Endothelial cell of umbilical vein (primary cell): ENCODE measurements at regions not wholly inside any gene's neighbourhood (a gene's known extent, or its start where the extent isn't known, plus 50 kb on each side); places are given as distances from the start of the nearest gene placed in this dataset.

Experiments
- BruUV-seq: library from RNA; stranded (reverse); fragments of 400-500 nt; replicated peaks from 2 replicates; lab custom pipeline; 2021; lab: Mats Ljungman, UMichigan
- CTCF ChIA-PET: fragments of 300-600, 350-600 bp; sonication (Branson Sonifier 250); formaldehyde crosslinking; loops from one replicate; lab custom pipeline; 2021; ENCODE audit warnings: antibody characterized with exemption, inconsistent platforms; lab: Charles Lee
- POLR2A ChIA-PET: fragments of 300-600, 350-600 bp; sonication (Branson Sonifier 250); formaldehyde crosslinking; loops from one replicate; lab custom pipeline; 2021; ENCODE audit warnings: antibody characterized with exemption, inconsistent platforms; lab: Charles Lee
- DNase-seq: peaks from one replicate; pipeline ENCODE4 v3.0.0-alpha.2; 2011; ENCODE audit warnings: low read depth, low spot score
- FAIRE-seq: peaks from 2 replicates; lab custom pipeline; 2011; peaks lifted over from hg19 to GRCh38; lab: Jason Lieb, UNC
- H2AFZ ChIP-seq: 2 replicates; pipeline ENCODE4 v1.6.0; 2012; ENCODE audit warnings: low read depth, low read length, control low read depth, inconsistent platforms
- H3K27ac ChIP-seq: 2 replicates; pipeline ENCODE4 v1.5.1; 2011; ENCODE audit warnings: low read depth, mild to moderate bottlenecking, control low read depth, low read length, moderate library complexity; ENCODE audit not compliant: insufficient read depth
- H3K27me3 ChIP-seq, 2 experiments: 2 replicates each; pipeline versions ENCODE4 v1.6.0 to v1.6.1; 2011; ENCODE audit warnings: low read length in 2 of 2, mixed read lengths in 1 of 2; ENCODE audit not compliant: control insufficient read depth in 2 of 2, insufficient read depth in 2 of 2
- H3K36me3 ChIP-seq, 2 experiments: 2 replicates in 1 of 2; 3 replicates in 1 of 2; pipeline ENCODE4 v1.5.1; 2011; ENCODE audit warnings: low read length in 2 of 2, mild to moderate bottlenecking in 1 of 2, moderate library complexity in 1 of 2; ENCODE audit not compliant: control insufficient read depth in 2 of 2, insufficient read depth in 2 of 2; ENCODE audit errors: extremely low read depth in 1 of 2
- H3K4me1 ChIP-seq: 3 replicates; pipeline ENCODE4 v1.5.1; 2011; ENCODE audit warnings: mild to moderate bottlenecking, low read length; ENCODE audit not compliant: control insufficient read depth, insufficient read depth; ENCODE audit errors: extremely low read depth
- H3K4me2 ChIP-seq: 2 replicates; pipeline ENCODE4 v1.6.1; 2011; ENCODE audit warnings: low read length, control low read depth, mixed read lengths; ENCODE audit not compliant: insufficient read depth
- H3K4me3 ChIP-seq, 3 experiments: fragments of 200-600 bp in 1 of 3; sonication (generic), shearing (Covaris generic) in 1 of 3; replicated peaks in 1 of 3; 2 replicates each; pipeline ENCODE4 v1.5.1; 2011 to 2016; ENCODE audit warnings: control low read depth in 3 of 3, low read length in 3 of 3, mild to moderate bottlenecking in 2 of 3, inconsistent platforms in 1 of 3, low read depth in 1 of 3, moderate library complexity in 1 of 3; ENCODE audit not compliant: insufficient read depth in 1 of 3
- H3K79me2 ChIP-seq: 2 replicates; pipeline ENCODE4 v1.6.0; 2012; ENCODE audit warnings: low read length, inconsistent platforms; ENCODE audit not compliant: control insufficient read depth, insufficient read depth
- H3K9ac ChIP-seq: replicated peaks from 2 replicates; pipeline ENCODE3; 2011; ENCODE audit warnings: low read length, control low read depth; ENCODE audit not compliant: insufficient read depth; ENCODE audit errors: extremely low read depth
- H3K9me1 ChIP-seq: replicated peaks from 3 replicates; pipeline ENCODE4 v1.6.0; 2011; ENCODE audit warnings: mild to moderate bottlenecking, low read length; ENCODE audit not compliant: control insufficient read depth, insufficient read depth; ENCODE audit errors: extremely low read depth
- H3K9me3 ChIP-seq: replicated peaks from 2 replicates; pipeline ENCODE4 v1.5.1; 2012; ENCODE audit warnings: low read length, inconsistent platforms; ENCODE audit not compliant: control insufficient read depth, insufficient read depth
- H4K20me1 ChIP-seq: replicated peaks from 2 replicates; pipeline ENCODE3; 2011; ENCODE audit warnings: mild to moderate bottlenecking, low read length; ENCODE audit not compliant: control insufficient read depth, insufficient read depth; ENCODE audit errors: extremely low read depth
- CTCF ChIP-seq, 2 donors: IDR thresholded peaks; 1 replicate in 1 of 2; 2 replicates in 1 of 2; pipeline ENCODE4 v1.5.1; 2011; ENCODE audit warnings: low read length in 2 of 2, mild to moderate bottlenecking in 2 of 2, moderate library complexity in 2 of 2, control low read depth in 1 of 2, inconsistent platforms in 1 of 2, low read depth in 1 of 2; ENCODE audit not compliant: insufficient read depth in 1 of 2; ENCODE audit errors: extremely low read depth in 1 of 2
- EZH2 ChIP-seq: IDR thresholded peaks from 2 replicates; pipeline ENCODE4 v1.6.1; 2012; ENCODE audit warnings: borderline replicate concordance, low read depth, mild to moderate bottlenecking, moderate library complexity, low read length, inconsistent platforms; ENCODE audit not compliant: severe bottlenecking
- FOS ChIP-seq: IDR thresholded peaks from 2 replicates; pipeline ENCODE4 v1.6.1; 2011; ENCODE audit warnings: mild to moderate bottlenecking, low read length, moderate library complexity, borderline replicate concordance; ENCODE audit not compliant: insufficient read depth
- GATA2 ChIP-seq: IDR thresholded peaks from 2 replicates; pipeline ENCODE4 v1.7.0; 2011; ENCODE audit warnings: low read depth, mild to moderate bottlenecking, moderate library complexity, mixed read lengths, low read length; ENCODE audit not compliant: insufficient read length, insufficient read depth
- JUN ChIP-seq: IDR thresholded peaks from 2 replicates; pipeline ENCODE4 v1.6.1; 2011; ENCODE audit warnings: borderline replicate concordance, low read depth; ENCODE audit not compliant: insufficient read length, insufficient read depth
- MAX ChIP-seq: IDR thresholded peaks from 2 replicates; pipeline ENCODE4 v1.6.1; 2011; ENCODE audit not compliant: insufficient read depth, insufficient read length
- MYC ChIP-seq: IDR thresholded peaks from one replicate; pipeline ENCODE4 v1.6.1; 2011; ENCODE audit warnings: mild to moderate bottlenecking, low read depth, low read length
- POLR2A ChIP-seq: IDR thresholded peaks from 2 replicates; pipeline ENCODE4 v1.6.1; 2012; ENCODE audit warnings: low read depth, mild to moderate bottlenecking, control low read depth, low read length
- POLR2AphosphoS5 ChIP-seq: IDR thresholded peaks from 2 replicates; pipeline ENCODE4 v1.6.1; 2012; ENCODE audit warnings: low read depth, mild to moderate bottlenecking, control low read depth, low read length, moderate library complexity; ENCODE audit not compliant: insufficient read depth
- dilution Hi-C: fragments of 300-500 bp; cut with MboI; formaldehyde crosslinking; loops from one replicate; pipeline ENCODE4 v1.15.0; 2019; ENCODE audit warnings: low sequenced_read_pairs; ENCODE audit not compliant: extremely low pct_ligation_motif_present
- intact Hi-C: fragments of 100-400 bp; cut with micrococcal nuclease; formaldehyde crosslinking; loops from one replicate; pipeline ENCODE4 v1.10.0; 2022

DNA sequence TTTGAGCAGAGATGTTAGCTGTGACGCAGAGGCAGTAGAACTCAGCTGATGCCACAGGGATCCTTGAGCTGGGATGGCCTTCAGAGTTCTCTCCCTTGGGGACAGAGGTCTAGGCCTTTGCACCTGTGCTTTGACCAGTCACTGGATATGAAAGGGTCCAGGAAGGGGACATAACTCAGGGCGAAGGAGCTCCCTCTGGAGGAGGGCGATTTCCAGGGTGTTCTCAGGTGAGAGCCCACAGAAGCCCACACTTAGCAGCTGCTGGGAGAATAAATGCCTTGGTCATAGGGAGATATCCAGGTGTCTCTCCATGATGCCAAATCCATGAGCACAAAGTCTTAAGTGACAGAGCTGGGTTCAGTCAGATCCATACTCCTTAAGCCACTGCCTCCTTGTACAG lies 369.2 kb downstream of the NYAP2 start:
- Histone ChIP-seq H3K4me3 (no peak overlapping the region), H3K36me3 (no peaks in the 10 kb centered on the region), H3K9me3 (no peaks in the 10 kb centered on the region), H2AFZ (no peak overlapping the region), H3K4me2 (no peak overlapping the region), H3K9ac (no peak overlapping the region), H3K4me1 (no peaks in the 10 kb centered on the region), H4K20me1 (no peaks in the 10 kb centered on the region), H3K27ac (no peak overlapping the region), H3K27me3 (no peaks in the 10 kb centered on the region), H3K9me1 (no peaks in the 10 kb centered on the region), H3K79me2 (no peaks in the 10 kb centered on the region)
- DNase-seq (no peak), FAIRE-seq (no peak)
- no TSS peak for BruUV-seq
- TF ChIP-seq MAX (no peak), JUN (no peak), GATA2 (no peak), FOS (no peak), EZH2 (no peak), MYC (no peak)
- ChIA-PET POLR2A (no interaction called here), CTCF (no interaction called here)
- intact Hi-C loops, result no loop called here
- dilution Hi-C loops, result no loop called here

GRCh38 chr2:225766431-225766830 lies 366.9 kb downstream of the NYAP2 start:
- intact Hi-C loops, result no loop called here
- H2AFZ ChIP-seq, result no peak overlapping the region
- CTCF ChIA-PET, result interaction anchor here (1.1 to 2.5 kb wide), 2 partner anchors 14 to 101 kb away, joined by 4 to 9 read pairs; no protein-coding TSS in a partner anchor

More at GRCh38 chr2:225766431-225766830, 366.9 kb downstream of the NYAP2 start:
- DNase-seq (no peak), FAIRE-seq (no peak)
- no peak overlapping the region for H3K4me3 ChIP-seq
- no peaks in the 10 kb centered on the region for H4K20me1 ChIP-seq
- TF ChIP-seq CTCF (IDR thresholded peaks at IDR 0.05; ENCODE audit: extremely low read depth in 1 of 2, insufficient read depth in 1 of 2, low read depth in 1 of 2, low read length in 2 of 2) (no peak), POLR2AphosphoS5 (no peak), GATA2 (no peak), EZH2 (no peak), MYC (no peak), JUN (no peak), FOS (no peak), MAX (no peak), POLR2A (no peak)
- POLR2A ChIA-PET, result no interaction called here
- H3K9me1 ChIP-seq, result no peaks in the 10 kb centered on the region
- H3K36me3 ChIP-seq, result no peaks in the 10 kb centered on the region
- H3K27ac ChIP-seq, result no peak overlapping the region
- no peak overlapping the region for H3K9ac ChIP-seq
- H3K27me3 ChIP-seq, result no peaks in the 10 kb centered on the region
- dilution Hi-C loops, result no loop called here
- H3K9me3 ChIP-seq, result no peaks in the 10 kb centered on the region
- no peaks in the 10 kb centered on the region for H3K4me1 ChIP-seq
- H3K4me2 ChIP-seq, result no peak overlapping the region
- no TSS peak for BruUV-seq
- H3K79me2 ChIP-seq, result no peaks in the 10 kb centered on the region
